ENCODE measurements at regions not wholly inside any gene's neighbourhood (a gene's known extent, or its start where the extent isn't known, plus 50 kb on each side); places are given as distances from the start of the nearest gene placed in this dataset.

DNA sequence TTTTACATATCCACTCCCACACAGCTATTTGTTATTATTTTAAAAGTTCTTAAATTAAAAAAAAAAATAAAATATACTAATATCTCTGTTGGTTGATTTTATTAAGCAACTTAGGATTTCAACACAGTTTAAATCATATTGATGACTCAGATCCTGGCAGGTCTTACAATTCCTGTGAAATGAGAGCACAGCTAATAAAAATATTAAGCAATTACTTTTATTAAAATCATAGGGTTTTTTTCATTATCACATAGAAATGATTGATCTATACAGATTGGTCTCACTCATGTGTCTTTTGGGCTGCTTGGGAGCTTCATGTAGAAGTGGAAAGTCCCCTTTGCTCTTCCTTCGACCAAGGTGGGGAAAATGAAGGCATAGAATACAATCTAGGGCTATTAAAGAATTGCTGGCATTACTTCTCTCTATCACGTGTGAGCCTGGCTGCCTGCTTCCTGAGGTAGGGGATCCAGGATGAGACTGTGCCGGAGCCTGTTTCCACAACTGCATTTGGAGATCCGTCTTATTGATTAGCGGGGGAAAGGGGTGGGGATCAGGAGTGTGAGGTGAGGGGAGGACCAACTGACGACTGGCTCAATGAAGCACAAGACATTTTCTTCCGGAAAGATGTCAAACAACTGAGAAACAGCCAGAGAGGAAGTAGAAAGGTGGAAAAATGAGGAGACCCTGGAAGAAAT, 858.0 kb downstream of the USP25 start:
- TF ChIP-seq, protein P1, sequence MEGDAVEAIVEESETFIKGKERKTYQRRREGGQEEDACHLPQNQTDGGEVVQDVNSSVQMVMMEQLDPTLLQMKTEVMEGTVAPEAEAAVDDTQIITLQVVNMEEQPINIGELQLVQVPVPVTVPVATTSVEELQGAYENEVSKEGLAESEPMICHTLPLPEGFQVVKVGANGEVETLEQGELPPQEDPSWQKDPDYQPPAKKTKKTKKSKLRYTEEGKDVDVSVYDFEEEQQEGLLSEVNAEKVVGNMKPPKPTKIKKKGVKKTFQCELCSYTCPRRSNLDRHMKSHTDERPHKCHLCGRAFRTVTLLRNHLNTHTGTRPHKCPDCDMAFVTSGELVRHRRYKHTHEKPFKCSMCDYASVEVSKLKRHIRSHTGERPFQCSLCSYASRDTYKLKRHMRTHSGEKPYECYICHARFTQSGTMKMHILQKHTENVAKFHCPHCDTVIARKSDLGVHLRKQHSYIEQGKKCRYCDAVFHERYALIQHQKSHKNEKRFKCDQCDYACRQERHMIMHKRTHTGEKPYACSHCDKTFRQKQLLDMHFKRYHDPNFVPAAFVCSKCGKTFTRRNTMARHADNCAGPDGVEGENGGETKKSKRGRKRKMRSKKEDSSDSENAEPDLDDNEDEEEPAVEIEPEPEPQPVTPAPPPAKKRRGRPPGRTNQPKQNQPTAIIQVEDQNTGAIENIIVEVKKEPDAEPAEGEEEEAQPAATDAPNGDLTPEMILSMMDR (IDR thresholded peaks at IDR 0.05): no peak
- no peak for TF ChIP-seq POLR2A (IDR thresholded peaks at IDR 0.05)

All from heart left ventricle (tissue), 13 donors.